GM23248 (cell line): ENCODE measurements at regions not wholly inside any gene's neighbourhood (a gene's known extent, or its start where the extent isn't known, plus 50 kb on each side); places are given as distances from the start of the nearest gene placed in this dataset.

ENCODE experiments used
- EZH2 ChIP-seq: fragments of 200-600 bp; sonication (generic); IDR thresholded peaks from 2 replicates; pipeline ENCODE4 v1.6.1; 2018; ENCODE audit warnings: antibody characterized with exemption, mild to moderate bottlenecking; ENCODE audit not compliant: insufficient read depth, poor library complexity, severe bottlenecking
- EZH2phosphoT487 ChIP-seq: fragments of 200-600 bp; sonication (generic); IDR thresholded peaks from 2 replicates; pipeline ENCODE4 v1.6.1; 2018; ENCODE audit warnings: antibody characterized with exemption, moderate library complexity, mild to moderate bottlenecking, low read depth; ENCODE audit not compliant: insufficient read depth

DNA sequence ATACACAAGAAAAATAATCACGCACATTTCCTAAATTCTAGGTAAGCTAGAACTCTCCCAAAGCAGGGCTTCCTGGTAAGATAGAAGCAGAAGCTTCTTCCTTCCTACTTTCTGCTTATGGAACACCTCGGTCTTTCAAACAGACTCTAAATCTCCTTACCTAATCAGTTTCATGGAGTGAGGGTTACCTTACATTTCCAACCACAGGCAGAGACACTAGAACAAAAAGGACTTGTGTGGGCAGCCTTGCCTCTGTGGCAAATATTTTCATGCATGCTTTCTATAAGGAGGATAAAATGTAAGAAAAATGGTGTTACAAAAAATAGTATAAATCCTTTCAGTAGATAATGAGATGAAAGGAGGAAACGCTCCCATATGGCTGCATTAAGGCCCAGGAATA, 386.3 kb upstream of the SMIM30 start:
- no peak for TF ChIP-seq EZH2
- no peak for TF ChIP-seq EZH2phosphoT487
